ENCODE measurements at regions not wholly inside any gene's neighbourhood (a gene's known extent, or its start where the extent isn't known, plus 50 kb on each side); places are given as distances from the start of the nearest gene placed in this dataset.

GRCh38 chr5:35473589-35473988, 144.1 kb upstream of the SPEF2 start:
- H2AFZ ChIP-seq (ENCODE audit: low read length), result no peak overlapping the region

GRCh38 chr5:35470866-35471265, 146.8 kb upstream of the SPEF2 start:
- Histone ChIP-seq H3K36me3 (replicated peaks; ENCODE audit: insufficient read depth, low read length) (no peaks in the 10 kb centered on the region), H2AFZ (ENCODE audit: low read length) (no peak overlapping the region), H3K27ac (ENCODE audit: low read length) (no peak overlapping the region), H3K9me2 (replicated peaks; ENCODE audit: insufficient read depth, low read length) (no peaks in the 10 kb centered on the region), H3K79me2 (ENCODE audit: low read length) (no peaks in the 10 kb centered on the region), H3F3A (ENCODE audit: insufficient read depth, low read length) (no peaks in the 10 kb centered on the region), H3K9ac (ENCODE audit: low read length) (no peak overlapping the region), H3K9me3 (replicated peaks; ENCODE audit: insufficient read depth, low read length) (no peaks in the 10 kb centered on the region), H3K4me2 (ENCODE audit: low read depth, low read length) (no peak overlapping the region), H3K4me1 (ENCODE audit: low read length) (no peaks in the 10 kb centered on the region), H3K4me3 (ENCODE audit: low read length) (no peak overlapping the region), H3K27me3 (replicated peaks; ENCODE audit: insufficient read depth, low read length) (no peaks in the 10 kb centered on the region), H4K20me1 (ENCODE audit: insufficient read depth, low read length) (no peaks in the 10 kb centered on the region)
- TF ChIP-seq EZH2 (optimal IDR thresholded peaks at IDR 0.05; ENCODE audit: low read depth, low read length) (no peak), EZH2phosphoT487 (IDR thresholded peaks at IDR 0.05; ENCODE audit: low read length) (no peak)
- TF ChIP-seq, protein P1, sequence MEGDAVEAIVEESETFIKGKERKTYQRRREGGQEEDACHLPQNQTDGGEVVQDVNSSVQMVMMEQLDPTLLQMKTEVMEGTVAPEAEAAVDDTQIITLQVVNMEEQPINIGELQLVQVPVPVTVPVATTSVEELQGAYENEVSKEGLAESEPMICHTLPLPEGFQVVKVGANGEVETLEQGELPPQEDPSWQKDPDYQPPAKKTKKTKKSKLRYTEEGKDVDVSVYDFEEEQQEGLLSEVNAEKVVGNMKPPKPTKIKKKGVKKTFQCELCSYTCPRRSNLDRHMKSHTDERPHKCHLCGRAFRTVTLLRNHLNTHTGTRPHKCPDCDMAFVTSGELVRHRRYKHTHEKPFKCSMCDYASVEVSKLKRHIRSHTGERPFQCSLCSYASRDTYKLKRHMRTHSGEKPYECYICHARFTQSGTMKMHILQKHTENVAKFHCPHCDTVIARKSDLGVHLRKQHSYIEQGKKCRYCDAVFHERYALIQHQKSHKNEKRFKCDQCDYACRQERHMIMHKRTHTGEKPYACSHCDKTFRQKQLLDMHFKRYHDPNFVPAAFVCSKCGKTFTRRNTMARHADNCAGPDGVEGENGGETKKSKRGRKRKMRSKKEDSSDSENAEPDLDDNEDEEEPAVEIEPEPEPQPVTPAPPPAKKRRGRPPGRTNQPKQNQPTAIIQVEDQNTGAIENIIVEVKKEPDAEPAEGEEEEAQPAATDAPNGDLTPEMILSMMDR (IDR thresholded peaks at IDR 0.05; ENCODE audit: low read length), result no peak
- no peak for DNase-seq

More at GRCh38 chr5:35473589-35473988, 144.1 kb upstream of the SPEF2 start:
- H3K9ac ChIP-seq (ENCODE audit: low read length), result no peak overlapping the region
- H3K9me2 ChIP-seq (replicated peaks; ENCODE audit: insufficient read depth, low read length), result no peaks in the 10 kb centered on the region
- no peak overlapping the region for H3K4me2 ChIP-seq (ENCODE audit: low read depth, low read length)
- no peak overlapping the region for H3K4me3 ChIP-seq (ENCODE audit: low read length)
- no peaks in the 10 kb centered on the region for H3K4me1 ChIP-seq (ENCODE audit: low read length)
- TF ChIP-seq EZH2phosphoT487 (IDR thresholded peaks at IDR 0.05; ENCODE audit: low read length), result no peak
- no peak for TF ChIP-seq EZH2 (optimal IDR thresholded peaks at IDR 0.05; ENCODE audit: low read depth, low read length)
- TF ChIP-seq, protein P1 (IDR thresholded peaks at IDR 0.05; ENCODE audit: low read length), result no peak
- H3K79me2 ChIP-seq (ENCODE audit: low read length), result no peaks in the 10 kb centered on the region
- H3K9me3 ChIP-seq (replicated peaks; ENCODE audit: insufficient read depth, low read length), result no peaks in the 10 kb centered on the region
- no peaks in the 10 kb centered on the region for H3K27me3 ChIP-seq (replicated peaks; ENCODE audit: insufficient read depth, low read length)
- no peak overlapping the region for H3K27ac ChIP-seq (ENCODE audit: low read length)
- no peaks in the 10 kb centered on the region for H3K36me3 ChIP-seq (replicated peaks; ENCODE audit: insufficient read depth, low read length)
- no peaks in the 10 kb centered on the region for H4K20me1 ChIP-seq (ENCODE audit: insufficient read depth, low read length)
- H3F3A ChIP-seq (ENCODE audit: insufficient read depth, low read length), result no peaks in the 10 kb centered on the region
- DNase-seq, result no peak

GRCh38 chr5:35468811-35469210, 148.9 kb upstream of the SPEF2 start:
- H3F3A ChIP-seq (ENCODE audit: insufficient read depth, low read length), result no peaks in the 10 kb centered on the region
- H3K36me3 ChIP-seq (replicated peaks; ENCODE audit: insufficient read depth, low read length), result no peaks in the 10 kb centered on the region
- no peaks in the 10 kb centered on the region for H3K4me1 ChIP-seq (ENCODE audit: low read length)
- H3K9me2 ChIP-seq (replicated peaks; ENCODE audit: insufficient read depth, low read length), result no peaks in the 10 kb centered on the region
- no peaks in the 10 kb centered on the region for H3K9me3 ChIP-seq (replicated peaks; ENCODE audit: insufficient read depth, low read length)
- no peak for DNase-seq
- no peaks in the 10 kb centered on the region for H4K20me1 ChIP-seq (ENCODE audit: insufficient read depth, low read length)
- no peak overlapping the region for H3K4me2 ChIP-seq (ENCODE audit: low read depth, low read length)
- no peak overlapping the region for H3K4me3 ChIP-seq (ENCODE audit: low read length)
- H3K79me2 ChIP-seq (ENCODE audit: low read length), result no peaks in the 10 kb centered on the region
- TF ChIP-seq EZH2 (optimal IDR thresholded peaks at IDR 0.05; ENCODE audit: low read depth, low read length) (no peak), EZH2phosphoT487 (IDR thresholded peaks at IDR 0.05; ENCODE audit: low read length) (no peak)
- TF ChIP-seq, protein P1 (IDR thresholded peaks at IDR 0.05; ENCODE audit: low read length), result no peak
- no peak overlapping the region for H3K27ac ChIP-seq (ENCODE audit: low read length)
- H3K9ac ChIP-seq (ENCODE audit: low read length), result no peak overlapping the region
- no peaks in the 10 kb centered on the region for H3K27me3 ChIP-seq (replicated peaks; ENCODE audit: insufficient read depth, low read length)
- no peak overlapping the region for H2AFZ ChIP-seq (ENCODE audit: low read length)
